ENCODE measurements at regions not wholly inside any gene's neighbourhood (a gene's known extent, or its start where the extent isn't known, plus 50 kb on each side); places are given as distances from the start of the nearest gene placed in this dataset.

GRCh38 chr4:111979921-111980320, 165.3 kb upstream of the FAM241A start:
- TF ChIP-seq ZKSCAN1 (IDR thresholded peaks at IDR 0.05; ENCODE audit: low read depth, low read length) = no peak
- no peak for TF ChIP-seq ZNF232 (CRISPR knock-in tag; IDR thresholded peaks at IDR 0.05)
- no peak for TF ChIP-seq TCF7L2 (IDR thresholded peaks at IDR 0.05; ENCODE audit: low read depth, low read length)
- TF ChIP-seq, protein P1, sequence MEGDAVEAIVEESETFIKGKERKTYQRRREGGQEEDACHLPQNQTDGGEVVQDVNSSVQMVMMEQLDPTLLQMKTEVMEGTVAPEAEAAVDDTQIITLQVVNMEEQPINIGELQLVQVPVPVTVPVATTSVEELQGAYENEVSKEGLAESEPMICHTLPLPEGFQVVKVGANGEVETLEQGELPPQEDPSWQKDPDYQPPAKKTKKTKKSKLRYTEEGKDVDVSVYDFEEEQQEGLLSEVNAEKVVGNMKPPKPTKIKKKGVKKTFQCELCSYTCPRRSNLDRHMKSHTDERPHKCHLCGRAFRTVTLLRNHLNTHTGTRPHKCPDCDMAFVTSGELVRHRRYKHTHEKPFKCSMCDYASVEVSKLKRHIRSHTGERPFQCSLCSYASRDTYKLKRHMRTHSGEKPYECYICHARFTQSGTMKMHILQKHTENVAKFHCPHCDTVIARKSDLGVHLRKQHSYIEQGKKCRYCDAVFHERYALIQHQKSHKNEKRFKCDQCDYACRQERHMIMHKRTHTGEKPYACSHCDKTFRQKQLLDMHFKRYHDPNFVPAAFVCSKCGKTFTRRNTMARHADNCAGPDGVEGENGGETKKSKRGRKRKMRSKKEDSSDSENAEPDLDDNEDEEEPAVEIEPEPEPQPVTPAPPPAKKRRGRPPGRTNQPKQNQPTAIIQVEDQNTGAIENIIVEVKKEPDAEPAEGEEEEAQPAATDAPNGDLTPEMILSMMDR (IDR thresholded peaks at IDR 0.05 in 2 of 3, conservative IDR thresholded peaks at IDR 0.05 in 1 of 3; ENCODE audit: insufficient read depth in 2 of 3, low read depth in 1 of 3, low read length in 3 of 3) = no peak
- TF ChIP-seq SREBF1 (IDR thresholded peaks at IDR 0.05; ENCODE audit: borderline replicate concordance, low read depth, low read length) = no peak
- TF ChIP-seq NR4A1 (CRISPR knock-in tag; IDR thresholded peaks at IDR 0.05) = no peak
- TF ChIP-seq NR4A1 (tag; IDR thresholded peaks at IDR 0.05) = no peak
- TF ChIP-seq, protein P2, sequence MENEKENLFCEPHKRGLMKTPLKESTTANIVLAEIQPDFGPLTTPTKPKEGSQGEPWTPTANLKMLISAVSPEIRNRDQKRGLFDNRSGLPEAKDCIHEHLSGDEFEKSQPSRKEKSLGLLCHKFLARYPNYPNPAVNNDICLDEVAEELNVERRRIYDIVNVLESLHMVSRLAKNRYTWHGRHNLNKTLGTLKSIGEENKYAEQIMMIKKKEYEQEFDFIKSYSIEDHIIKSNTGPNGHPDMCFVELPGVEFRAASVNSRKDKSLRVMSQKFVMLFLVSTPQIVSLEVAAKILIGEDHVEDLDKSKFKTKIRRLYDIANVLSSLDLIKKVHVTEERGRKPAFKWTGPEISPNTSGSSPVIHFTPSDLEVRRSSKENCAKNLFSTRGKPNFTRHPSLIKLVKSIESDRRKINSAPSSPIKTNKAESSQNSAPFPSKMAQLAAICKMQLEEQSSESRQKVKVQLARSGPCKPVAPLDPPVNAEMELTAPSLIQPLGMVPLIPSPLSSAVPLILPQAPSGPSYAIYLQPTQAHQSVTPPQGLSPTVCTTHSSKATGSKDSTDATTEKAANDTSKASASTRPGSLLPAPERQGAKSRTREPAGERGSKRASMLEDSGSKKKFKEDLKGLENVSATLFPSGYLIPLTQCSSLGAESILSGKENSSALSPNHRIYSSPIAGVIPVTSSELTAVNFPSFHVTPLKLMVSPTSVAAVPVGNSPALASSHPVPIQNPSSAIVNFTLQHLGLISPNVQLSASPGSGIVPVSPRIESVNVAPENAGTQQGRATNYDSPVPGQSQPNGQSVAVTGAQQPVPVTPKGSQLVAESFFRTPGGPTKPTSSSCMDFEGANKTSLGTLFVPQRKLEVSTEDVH (IDR thresholded peaks at IDR 0.05; ENCODE audit: low read depth, partially characterized antibody) = no peak
